DMS114 treated with DMSO at 0.1 percent for 48 hours (cell line): ENCODE measurements at regions not wholly inside any gene's neighbourhood (a gene's known extent, or its start where the extent isn't known, plus 50 kb on each side); places are given as distances from the start of the nearest gene placed in this dataset.
"Not testable (repeated sequence)": the region's sequence is repeated elsewhere in the genome, so short reads cannot be mapped to it uniquely, and the experiment has no call there.

Source experiments
- DNase-seq: peaks from one replicate; lab custom pipeline; 2025; ENCODE audit not compliant: unreplicated experiment; lab: John Stamatoyannopoulos, UW

DNA sequence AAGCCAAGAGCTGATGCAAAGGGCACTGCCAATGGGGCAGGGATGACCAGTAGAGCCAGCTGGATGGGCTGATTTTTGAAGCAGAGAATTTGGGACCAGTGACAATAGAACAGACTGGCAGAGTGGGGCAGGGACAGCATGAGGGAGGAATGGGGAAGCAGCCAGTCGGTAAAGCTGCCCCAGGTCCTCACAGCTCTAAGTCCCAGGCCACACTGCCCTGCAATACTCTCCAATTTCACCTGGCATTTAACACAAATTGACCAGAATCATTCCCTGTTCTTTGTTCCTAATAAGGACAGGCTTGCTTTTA is 186.9 kb downstream of the CTTN start:
- no peak for DNase-seq

- no peak for DNase-seq
These were observed 188.1 kb downstream of the CTTN start for GRCh38 chr11:70586261-70587074.

DNA sequence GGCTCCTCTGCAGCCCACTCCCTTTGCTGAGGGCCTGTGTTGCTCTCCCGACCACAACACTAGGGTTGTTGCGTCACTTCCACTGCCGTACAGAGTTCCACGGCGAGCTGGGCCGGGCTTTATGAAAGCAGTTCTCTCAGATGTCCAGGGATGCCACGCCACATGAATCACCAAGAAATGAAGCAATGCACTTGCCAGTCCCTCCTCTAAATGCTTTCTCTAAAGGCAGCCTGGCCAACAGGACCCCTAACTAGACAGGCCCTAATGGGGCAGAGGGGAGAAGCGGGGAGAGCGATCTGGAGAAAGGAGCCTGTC is 188.7 kb downstream of the CTTN start:
- DNase-seq: no peak

- DNase-seq: no peak
These were observed 192.1 kb downstream of the CTTN start for GRCh38 chr11:70590356-70590991.

DNA sequence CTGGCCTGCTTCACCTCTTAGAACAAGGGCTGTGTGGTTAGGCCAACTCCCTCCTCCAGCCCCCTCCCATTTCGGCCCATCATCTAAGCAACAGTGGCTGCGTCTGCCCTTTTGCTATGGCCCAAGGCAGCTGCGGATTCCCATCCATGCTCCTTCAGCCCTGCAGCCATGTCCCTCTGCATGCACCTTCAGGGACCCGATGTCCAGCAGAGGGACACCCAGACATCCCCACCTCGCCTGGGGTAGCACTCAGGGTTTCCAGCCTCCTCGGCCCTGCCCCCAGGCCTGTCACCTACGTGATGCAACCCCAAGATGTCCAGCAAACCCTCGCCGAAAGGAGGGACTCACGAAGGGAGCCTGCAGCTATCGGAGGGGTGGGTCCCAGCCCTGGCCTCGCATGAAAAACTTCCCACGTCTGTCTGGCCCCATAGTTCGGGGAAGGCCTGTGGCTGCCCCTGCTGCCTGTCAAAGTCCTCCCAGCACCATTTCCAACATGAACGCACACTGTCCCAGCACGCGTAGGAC is 194.4 kb downstream of the CTTN start:
- DNase-seq: no peak

GRCh38 chr11:70593446-70593983 is 195.2 kb downstream of the CTTN start:
- no peak for DNase-seq

DNA sequence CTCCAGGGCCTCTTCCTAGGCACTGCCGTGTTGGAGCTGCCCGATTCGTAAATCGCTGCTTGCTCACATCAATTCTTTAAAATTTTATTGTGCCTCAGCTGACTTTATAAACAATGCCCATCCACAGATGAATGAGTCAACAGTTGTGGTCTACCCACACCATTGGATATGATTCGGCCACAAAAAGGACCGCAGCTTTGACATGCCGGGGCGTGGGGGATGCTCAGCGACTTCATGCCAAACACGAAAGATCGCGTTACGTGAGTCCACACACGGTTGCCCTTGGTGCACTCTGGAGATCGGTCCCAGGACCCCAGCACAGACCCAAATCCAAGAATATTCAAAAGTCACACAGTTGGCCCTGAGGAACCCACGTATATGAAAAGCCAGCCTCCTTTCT is 195.7 kb downstream of the CTTN start:
- DNase-seq: no peak

DNA sequence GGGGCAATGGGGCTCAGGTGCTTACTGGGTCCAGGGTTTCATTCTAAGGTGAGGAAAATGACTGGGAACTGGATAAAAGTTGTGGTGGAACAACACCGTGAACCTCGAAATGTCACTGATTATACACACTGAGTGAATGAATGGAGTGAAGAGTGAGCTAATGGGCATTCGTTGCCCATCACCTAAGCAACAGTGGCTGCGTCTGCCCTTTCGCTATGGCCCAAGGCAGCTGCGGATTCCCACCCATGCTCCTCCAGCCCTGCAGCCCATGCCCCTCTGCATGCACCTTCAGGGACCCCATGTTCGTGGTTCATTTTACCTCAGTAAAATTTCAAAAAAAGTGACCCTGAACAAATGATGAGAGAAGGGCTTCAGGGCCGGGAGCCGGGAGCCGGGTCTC is 196.3 kb downstream of the CTTN start:
- DNase-seq: no peak

DNA sequence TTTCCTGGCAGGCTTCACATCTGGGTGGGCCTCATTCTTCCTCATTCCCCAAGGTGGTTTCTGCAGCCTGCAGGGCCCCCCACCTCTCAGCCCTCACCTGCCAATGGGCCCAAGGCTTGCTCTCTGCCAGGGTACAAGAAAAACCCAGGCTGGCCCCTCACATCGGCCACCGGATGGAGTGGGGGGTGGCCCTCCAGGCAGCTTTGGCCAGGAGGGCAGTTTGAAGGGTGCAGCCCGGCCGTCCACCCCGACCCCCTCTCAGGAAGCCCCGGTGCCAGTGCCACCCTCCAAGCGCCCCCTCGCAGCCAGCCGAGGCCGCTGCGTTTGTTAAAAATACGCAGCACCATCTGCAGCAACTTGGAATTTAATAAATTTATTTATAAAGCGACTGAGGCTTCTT is 196.7 kb downstream of the CTTN start:
- no peak for DNase-seq

DNA sequence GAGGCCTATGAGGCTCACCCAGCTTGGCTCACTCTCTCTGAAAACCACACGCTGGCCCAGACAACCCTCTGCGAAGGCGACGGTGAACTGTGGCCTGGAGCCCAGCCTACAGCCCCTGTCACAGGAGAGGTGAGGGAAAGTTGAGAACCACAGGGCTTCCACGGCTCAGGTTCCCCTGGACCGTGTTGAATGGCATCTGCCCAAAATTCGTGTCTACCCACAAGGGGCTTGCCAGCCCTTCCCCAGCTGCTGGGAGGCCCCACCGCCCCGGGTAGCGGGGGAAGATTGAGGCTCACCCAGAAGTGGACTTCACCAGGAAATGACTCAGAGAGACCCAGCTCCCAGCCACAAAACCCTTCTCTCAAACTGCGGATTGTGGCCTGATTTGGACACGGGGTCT is 197.1 kb downstream of the CTTN start:
- no peak for DNase-seq

DNA sequence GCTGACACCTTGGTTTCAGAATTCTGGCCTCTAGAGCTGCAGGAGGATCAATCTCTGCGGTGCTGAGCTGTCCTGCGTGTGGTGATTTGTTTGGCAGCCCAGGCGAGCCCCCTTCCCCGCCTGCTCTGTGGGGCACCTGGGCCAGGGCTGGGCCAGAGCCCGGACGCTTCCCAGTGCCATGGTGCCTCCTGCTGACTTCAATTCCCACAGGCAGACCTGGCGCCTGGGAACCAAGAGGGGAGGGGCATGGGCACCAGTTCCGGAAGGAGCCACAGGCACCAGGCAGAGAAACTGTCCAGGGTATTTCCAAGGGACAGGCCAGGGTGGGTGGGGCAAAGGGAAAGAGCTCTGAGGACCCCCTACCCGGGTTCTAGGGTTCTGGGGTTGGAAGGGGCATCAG is 197.8 kb downstream of the CTTN start:
- no peak for DNase-seq

DNA sequence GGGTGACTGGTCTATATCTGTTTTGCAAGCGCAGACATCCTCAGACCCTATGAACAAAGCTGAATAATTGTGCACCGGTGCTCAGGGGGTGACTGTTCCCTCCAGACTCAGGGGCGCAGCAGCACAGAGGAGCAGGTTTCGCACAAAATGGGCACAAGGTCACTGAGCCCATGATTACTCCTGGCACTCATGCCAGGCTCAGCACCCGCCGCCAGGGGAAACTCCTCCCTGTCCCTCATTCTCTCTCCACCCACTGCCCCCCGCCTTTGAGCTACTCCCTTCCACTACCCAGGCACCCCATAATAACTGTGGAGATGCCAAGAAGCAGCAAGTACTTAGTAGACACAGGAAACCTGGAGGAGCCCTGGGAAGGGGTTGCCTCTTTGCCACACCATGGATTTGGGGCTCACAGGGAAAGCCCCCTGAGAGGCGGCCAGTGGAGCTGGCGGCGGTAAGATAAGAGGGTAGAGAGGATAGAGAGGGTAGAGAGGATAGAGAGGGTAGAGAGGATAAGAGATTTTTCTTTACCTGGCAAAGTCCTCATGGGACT is 198.8 kb downstream of the CTTN start:
- DNase-seq: no peak

DNA sequence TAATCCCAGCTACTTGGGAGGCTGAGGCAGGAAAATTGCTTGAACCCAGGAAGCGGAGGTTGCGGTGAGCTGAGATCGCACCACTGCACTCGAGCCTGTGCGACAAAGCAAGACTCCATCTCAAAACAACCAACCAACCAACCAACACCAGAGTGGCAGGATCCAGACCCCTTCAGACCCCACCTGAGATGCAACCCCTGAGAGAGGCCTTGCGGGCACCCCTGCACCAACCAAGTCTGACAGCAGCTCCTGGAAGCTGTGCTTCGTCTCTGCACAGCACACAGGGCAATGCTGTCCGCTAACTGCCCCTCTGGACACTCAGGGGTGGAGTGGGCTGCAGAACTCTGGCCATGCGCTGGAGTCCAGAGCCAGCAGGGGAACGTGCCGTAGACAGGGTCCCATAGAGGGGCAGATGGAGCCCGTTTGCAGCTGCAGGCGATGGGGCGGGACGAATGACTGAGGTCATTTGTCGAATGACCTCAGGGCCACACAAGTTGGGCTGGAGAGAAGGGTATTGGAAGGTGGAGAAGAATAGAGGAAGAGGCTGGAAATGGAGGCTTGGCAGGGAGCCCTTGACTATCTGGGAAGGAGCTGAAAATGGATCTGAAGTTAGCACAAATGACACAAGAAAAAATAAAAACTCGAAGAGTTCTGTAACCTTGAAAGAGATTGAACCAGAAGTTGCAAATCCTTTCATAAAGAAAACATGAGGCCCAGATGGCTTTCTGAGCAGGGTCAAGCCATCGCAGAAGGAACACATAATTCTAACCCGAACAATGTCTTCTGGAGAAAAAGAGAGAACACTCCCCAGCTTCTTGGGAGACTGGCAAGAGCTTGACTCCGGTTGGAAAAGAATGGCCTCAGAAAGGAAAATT is 199.7 kb downstream of the CTTN start:
- DNase-seq: no peak

DNA sequence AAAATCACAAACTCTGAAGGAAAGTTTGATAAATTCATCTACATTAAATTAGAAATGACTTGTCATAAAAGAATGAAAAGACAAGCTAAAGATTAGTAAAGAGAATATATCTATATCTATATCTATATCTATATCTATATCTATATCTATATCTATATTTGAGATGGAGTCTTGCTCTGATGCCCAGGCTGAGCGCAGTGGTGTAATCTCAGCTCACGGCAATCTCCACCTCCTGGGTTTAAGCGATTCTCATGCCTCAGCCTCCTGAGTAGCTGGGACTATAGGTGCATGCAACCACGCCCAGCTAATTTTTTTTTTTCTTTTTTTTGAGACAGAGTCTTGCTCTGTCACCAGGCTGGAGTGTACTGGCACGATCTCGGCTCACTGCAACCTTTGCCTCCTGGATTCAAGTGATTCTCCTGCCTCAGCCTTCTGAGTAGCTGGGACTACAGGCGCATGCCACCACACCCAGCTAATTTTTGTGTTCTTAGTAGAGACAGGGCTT is 202.6 kb downstream of the CTTN start:
- DNase-seq: not testable (repeated sequence)

DNA sequence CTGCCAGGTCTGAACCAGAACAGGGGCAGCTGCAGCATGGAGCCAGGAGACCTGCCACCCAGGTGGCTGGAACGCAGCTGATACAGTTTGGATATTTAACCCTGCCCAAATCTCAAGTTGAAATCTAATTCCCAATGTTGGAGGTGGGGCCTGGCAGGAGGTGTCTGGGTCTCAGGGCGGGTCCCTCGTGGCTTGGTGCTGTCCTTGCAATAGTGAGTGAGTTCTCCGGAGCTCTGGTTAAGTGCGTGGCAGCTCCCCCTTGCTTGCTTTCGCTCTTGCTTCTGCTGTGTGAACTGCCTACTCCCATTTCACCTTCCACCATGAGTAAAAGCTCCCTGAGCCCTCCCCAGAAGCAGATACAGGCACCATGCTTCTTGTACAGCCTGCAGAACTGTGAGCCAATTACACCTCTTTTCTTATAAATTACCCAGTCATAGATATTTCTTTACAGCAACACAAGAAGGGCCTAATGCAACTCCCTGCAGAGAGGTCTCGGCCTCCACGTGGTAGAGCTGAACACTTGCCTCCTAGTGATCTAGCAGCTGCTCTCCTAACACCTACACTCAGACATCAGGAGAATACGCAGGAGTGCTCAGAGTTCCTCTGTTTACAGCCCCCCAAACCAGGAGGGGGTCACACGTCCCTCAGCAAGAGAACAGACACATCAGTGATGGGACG is 203.7 kb downstream of the CTTN start:
- no peak for DNase-seq

DNA sequence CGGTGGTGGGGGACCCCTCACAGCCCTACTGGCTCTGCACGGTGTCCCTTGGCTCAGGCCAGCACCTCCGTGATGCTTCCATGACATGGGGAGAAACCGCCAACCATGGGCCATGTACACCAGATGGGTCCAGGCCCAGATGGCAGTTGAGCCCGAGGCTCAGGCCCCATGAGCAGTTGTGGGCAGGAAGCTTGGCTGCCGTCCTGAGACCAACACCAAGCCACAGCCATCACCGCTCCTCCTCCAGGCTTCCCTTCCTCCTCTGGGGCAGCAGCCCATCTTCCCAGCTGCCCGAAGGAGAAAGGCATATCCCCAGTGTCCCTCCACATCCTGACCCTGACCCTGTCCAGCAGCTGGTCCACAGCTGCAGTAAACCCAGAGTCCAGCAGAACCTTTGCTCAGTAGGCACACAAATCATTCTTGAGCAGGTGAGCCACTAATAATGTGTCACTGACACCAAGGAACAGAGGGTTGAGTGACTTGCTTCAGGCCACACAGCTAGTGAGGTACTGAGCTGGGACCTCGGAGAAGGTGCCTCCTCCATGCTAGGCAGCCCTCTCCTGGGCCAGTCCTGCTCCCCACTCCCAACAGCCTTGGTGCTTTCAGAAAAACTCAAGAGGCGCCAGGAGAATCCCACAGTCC is 204.9 kb downstream of the CTTN start:
- DNase-seq: no peak

GRCh38 chr11:70603756-70604211 is 205.5 kb downstream of the CTTN start:
- no peak for DNase-seq

DNA sequence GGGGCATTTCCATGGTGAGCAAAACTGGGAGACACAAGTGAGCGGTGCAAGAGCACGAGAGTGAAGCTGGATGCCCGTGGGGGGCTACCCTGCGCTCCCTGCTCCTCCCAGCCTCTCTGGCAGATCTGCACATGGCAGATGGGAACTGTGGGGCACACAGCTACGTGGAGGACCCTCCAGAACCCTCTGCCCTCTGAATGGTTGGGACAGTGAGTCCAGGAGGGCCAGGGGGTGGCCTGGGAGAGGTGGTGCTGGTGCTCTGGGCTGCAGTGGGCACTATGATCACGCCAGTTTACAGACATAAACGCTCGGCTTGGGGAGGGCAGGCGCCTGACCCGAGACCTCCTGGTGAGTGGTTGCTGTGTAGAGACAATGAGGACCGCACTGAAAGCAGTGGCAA is 205.9 kb downstream of the CTTN start:
- DNase-seq: no peak

GRCh38 chr11:70604630-70605467 is 206.5 kb downstream of the CTTN start:
- DNase-seq: no peak
